Glomerular visceral epithelial cell (primary cell): ENCODE measurements at regions not wholly inside any gene's neighbourhood (a gene's known extent, or its start where the extent isn't known, plus 50 kb on each side); places are given as distances from the start of the nearest gene placed in this dataset.
A peak's percentile ranks its signal among the peaks of the same experiment; 100 is the strongest.

Experiments
- DNase-seq: peaks from one replicate; pipeline ENCODE4 v3.0.0-alpha.2; 2016; ENCODE audit errors: extremely low spot score

DNA sequence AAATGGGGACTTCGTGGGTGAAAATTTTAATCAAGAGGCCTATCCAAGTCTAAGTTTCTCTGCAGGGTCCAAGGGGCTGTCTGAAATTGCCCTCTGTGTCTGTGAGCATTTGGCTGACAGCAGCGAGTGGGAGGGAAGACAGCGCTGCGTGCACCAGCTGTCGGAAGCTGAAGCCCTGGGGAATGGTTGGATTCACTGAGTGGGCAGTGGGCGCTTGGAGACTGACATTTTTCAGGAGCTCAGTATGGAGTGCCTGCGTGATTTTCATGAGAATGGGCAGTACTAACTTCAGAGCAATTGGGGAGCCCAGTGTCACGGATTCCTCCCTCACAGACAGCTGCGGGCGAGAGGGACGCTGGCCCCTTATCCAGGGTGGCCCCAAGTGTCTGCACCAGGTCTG is 388.8 kb upstream of the B3GAT1 start:
- no peak for DNase-seq

- no peak for DNase-seq
These were observed 388.1 kb upstream of the B3GAT1 start for GRCh38 chr11:134800130-134800529.

- DNase-seq, result no peak
These were observed 387.3 kb upstream of the B3GAT1 start for GRCh38 chr11:134799386-134799785.

DNA sequence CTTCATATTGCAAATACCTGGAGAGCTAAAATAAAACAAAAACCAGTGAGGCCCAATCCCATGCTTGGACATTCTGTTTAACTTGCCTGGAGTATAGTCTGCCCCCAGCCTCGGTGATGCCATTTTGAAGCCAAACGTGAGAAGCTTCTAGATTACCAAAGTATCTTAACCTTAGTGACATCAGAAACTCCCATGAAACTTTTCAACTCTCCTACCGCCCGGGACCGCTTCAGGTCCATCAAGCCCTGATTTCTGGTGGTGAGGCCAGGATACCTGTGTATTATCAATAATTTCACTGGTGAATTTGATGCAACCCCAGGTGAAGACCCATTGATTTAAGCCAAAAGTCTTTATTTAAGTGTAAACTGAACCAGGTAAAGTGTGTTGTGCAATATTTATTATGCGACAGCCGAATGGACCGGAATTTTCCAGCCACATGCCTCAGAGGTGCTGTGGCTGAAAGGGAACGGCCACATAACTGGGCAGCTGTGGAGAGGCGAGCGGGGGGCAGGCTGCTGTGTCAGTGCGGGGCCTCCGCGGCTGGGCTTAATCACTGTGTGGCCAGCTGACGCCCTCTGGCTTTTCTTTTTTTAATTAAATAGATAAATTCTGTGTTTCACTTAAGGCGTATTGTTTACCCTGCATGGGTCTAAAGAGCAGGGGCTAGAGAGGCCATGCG is 385.5 kb upstream of the B3GAT1 start:
- no peak for DNase-seq

DNA sequence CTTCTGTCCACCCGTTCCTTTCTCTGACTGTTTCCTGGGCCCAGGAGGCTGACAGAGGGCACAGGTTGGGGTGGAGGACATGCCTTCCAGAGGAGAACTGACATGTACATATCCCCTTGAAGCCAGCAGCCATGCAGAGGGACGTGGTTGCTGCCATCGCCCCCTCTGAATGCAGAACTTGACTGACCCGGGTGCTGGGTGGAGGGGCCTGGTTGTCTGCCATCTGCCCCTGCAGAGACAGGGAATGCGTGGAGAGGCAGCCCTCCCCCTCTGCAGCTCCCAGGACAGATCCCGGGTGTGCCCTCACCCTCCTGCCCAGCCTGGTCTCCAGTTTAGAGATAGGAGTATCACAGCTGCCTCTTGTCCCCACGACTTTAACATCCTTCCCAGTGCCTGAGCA is 383.0 kb upstream of the B3GAT1 start:
- DNase-seq, result no peak

DNA sequence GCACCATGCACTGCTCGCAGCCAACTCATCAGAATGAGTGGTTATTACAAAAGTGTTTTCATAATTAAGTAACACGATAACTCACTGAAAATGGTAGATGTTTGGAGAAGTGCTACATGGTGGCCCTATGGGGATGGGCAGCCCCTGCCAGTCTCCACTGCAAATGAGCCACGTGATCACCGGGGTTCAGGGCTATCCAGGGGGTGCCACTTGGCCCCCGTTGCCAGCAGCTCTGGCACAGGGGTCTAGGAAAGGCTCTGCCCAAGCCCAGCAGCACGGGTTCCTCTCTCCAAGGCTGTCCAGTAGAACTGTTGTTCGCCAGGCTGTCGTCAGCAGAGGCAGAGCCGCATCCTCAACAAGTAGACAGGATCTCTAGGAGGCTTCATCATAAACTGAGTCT is 382.1 kb upstream of the B3GAT1 start:
- no peak for DNase-seq

DNA sequence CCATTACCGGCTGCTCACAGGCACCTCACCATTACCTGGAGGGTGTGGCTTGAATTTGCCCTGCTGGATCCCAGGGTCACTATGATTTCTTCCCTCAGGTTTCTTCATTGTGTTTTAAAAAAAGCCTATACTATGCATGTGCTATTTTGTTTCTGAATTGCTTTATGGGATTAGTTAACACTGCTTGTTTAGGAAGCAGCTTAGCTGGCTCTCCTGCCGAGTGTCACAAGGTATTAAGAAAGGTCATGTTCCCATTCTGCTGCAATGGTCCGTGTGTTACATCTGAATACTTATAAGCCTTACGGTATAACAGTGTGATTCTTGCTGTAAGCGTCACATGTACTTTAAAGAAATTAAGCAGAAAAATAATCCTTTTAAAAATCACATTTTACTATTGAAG is 380.6 kb upstream of the B3GAT1 start:
- no peak for DNase-seq

DNA sequence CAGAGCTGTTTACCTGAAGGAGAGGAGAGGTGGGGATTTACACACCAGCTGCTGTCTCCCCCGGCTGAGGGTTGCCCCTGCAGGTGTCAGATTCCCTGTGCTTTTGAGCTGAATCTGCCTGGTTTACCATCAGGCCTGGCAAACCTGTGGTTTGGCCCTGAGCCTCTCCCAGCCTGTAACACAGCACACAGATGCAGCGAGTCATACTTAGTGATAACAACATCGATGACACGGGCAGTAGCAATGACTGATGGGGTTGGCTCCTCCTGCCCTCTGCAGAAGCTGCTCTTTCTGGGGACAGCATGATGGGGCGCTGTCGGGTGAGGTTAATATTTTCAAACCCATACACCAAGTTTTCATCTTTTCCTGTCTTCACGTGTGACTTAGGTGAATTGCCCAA is 380.0 kb upstream of the B3GAT1 start:
- peak; percentile 13 for DNase-seq

- no peak for DNase-seq
These were observed 379.1 kb upstream of the B3GAT1 start for GRCh38 chr11:134791102-134791501.

- DNase-seq, result no peak
These were observed 377.1 kb upstream of the B3GAT1 start for GRCh38 chr11:134789104-134789503.

- DNase-seq, result no peak
These were observed 374.6 kb upstream of the B3GAT1 start for GRCh38 chr11:134786636-134787035.

DNA sequence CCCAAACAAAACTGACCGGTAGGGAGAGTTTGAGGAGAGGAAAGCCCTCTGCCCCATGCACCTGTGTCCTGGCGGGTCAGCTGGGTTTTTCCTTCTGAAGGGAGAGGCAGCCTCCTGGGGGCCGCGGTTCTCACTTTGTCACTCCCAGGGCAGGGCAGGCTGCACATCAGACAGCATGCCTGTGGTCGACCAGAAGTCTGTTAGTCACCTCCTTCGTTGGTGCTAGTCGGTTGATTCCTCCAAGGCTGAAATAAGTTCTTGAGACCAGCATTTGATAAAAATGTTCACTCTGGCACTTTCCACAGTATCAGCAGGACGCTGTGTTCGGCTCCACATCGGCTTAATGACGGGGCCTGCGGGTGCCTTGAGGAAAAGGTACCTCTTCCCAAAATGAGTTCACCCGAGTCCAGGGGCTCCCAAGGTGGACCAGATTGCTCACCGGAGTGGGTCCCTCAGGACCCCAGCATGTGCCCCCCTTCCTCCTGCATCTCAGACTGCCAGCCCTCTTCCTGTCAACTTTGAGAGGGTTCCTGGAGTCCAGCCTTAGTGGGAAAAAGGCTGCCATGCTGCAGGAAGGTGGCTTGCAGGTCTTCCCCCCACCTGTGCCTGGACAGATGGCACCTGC is 373.7 kb upstream of the B3GAT1 start:
- peak; percentile 6 for DNase-seq

GRCh38 chr11:134785059-134785458 is 373.0 kb upstream of the B3GAT1 start:
- DNase-seq, result no peak

- DNase-seq, result no peak
These were observed 372.5 kb upstream of the B3GAT1 start for GRCh38 chr11:134784568-134784967.

GRCh38 chr11:134784046-134784445 is 372.0 kb upstream of the B3GAT1 start:
- no peak for DNase-seq

GRCh38 chr11:134783234-134783633 is 371.2 kb upstream of the B3GAT1 start:
- DNase-seq, result no peak

DNA sequence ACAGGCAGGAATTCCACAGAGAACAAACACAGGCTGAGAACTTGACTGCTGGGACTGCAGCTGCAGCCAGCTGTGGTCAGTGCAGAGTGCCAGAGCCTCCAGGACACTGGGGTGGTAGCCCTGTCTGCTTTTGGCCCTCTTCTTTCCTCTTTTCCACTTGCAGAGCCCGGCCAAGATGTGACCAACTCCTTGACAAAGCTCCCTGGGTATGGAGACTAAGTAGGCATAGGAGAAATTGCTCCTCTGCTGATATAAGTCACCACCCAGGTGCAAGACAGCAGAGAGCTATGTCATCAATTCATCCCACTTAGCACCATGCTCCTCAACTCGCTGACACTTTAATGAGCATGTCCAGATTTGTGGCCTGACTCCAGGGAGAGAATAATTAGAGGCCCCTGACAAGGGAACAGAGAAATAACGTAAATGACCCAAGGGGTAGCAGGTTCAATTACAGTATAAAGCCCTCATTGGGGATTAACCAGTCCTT is 369.4 kb upstream of the B3GAT1 start:
- no peak for DNase-seq

- DNase-seq, result no peak
These were observed 368.6 kb upstream of the B3GAT1 start for GRCh38 chr11:134780486-134781147.

DNA sequence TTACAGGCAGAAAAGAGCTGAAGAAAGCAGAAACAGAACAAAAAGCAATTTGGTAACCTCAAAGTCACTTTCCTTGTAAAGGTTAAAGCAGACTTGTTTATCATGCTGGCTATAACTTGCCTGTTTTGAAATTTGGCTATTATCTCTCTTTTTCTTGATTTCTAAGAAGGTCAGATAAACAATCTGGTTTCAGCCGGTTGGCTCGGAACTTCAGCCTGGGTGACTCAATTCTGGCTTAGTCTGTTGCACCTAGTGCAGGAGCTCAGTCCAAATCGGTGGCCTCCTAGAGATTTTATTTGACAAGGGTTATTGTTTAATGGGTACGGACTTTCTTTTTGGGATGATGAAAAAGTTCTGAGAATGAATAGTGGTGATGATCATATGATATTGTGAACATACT is 367.1 kb upstream of the B3GAT1 start:
- DNase-seq, result no peak

DNA sequence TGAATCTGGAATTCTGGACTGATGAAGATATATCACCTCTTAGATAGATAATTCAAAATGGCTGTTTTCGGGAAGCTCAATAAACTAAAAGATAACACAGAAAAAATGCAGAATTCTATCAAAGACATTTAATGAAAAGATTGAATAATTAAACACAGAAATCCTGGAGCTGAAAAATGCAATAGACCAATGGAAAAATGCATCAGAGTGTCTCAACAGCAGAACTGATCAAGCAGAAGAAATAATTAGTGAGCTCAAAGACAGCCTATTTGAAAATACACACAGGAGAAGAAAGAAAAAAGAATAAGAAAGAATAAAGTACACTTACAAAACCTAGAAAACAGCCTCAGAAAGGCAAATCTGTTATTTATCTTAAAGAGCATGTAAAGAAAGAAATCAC is 356.4 kb upstream of the B3GAT1 start:
- no peak for DNase-seq

GRCh38 chr11:134765565-134765964 is 353.5 kb upstream of the B3GAT1 start:
- no peak for DNase-seq

- no peak for DNase-seq
These were observed 352.9 kb upstream of the B3GAT1 start for GRCh38 chr11:134764966-134765365.

DNA sequence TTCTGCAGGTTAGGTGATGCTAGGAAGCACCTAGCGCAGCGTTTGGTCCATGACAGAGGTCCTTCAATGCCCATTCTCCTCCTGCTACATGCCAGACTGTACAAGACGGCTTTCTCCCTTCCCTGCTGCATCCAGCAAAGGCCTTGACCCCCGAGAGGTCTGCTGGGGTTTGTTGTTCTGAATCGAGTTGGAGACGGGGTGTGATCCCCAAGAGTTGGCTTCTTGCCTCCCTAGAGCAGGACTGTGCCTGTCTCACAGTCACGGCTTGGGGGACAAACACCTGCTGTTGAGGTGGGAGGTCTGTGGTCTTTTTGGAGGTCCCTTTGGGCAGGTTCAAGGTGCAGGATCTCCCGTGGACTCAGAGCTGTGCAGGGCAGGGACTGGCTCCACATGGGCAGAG is 352.3 kb upstream of the B3GAT1 start:
- DNase-seq, result no peak
